Right lobe of liver (tissue), 6 donors: ENCODE measurements at regions not wholly inside any gene's neighbourhood (a gene's known extent, or its start where the extent isn't known, plus 50 kb on each side); places are given as distances from the start of the nearest gene placed in this dataset.

Experiments used
- ATAC-seq, 4 donors: fragments of 200-7000 bp; cut with Tn5 transposase; one replicate each; pipeline ENCODE4 v1.9.1; 2020; ENCODE audit warnings: mild to moderate bottlenecking in 4 of 4, moderate library complexity in 4 of 4
- DNase-seq, 3 donors: peaks; one replicate each; pipeline ENCODE4 v3.0.0-alpha.2; 2020
- H3K27ac ChIP-seq, 3 donors: fragments of 200-600 bp; one replicate each; pipeline ENCODE4 v1.8.0; 2022
- H3K27me3 ChIP-seq, 2 donors: fragments of 200-600 bp; one replicate each; pipeline ENCODE4 v1.8.0; 2022
- H3K36me3 ChIP-seq, 4 donors: fragments of 200-600 bp; sonication (generic) in 1 of 4; one replicate each; pipeline versions ENCODE4 v1.5.1 to v1.8.0; 2017 to 2022; ENCODE audit warnings: control low read depth in 1 of 4
- H3K4me1 ChIP-seq, 4 donors: fragments of 200-600 bp; sonication (generic) in 1 of 4; one replicate each; pipeline versions ENCODE4 v1.5.1 to v1.8.0; 2017 to 2022; ENCODE audit warnings: control low read depth in 1 of 4
- H3K4me3 ChIP-seq, 3 donors: fragments of 200-600 bp; one replicate each; pipeline ENCODE4 v1.8.0; 2022
- H3K9me3 ChIP-seq, 4 donors: fragments of 200-600 bp; sonication (generic) in 1 of 4; one replicate each; pipeline versions ENCODE4 v1.5.1 to v1.8.0; 2017 to 2022; ENCODE audit warnings: control low read depth in 1 of 4
- CTCF ChIP-seq, 4 donors: fragments of 200-600 bp in 3 of 4; fragments of 450-650 bp in 1 of 4; IDR thresholded peaks; one replicate each; pipeline versions ENCODE4 v1.5.1 to v1.8.0; 2016 to 2022; ENCODE audit warnings: antibody characterized with exemption in 4 of 4, mild to moderate bottlenecking in 2 of 4
- POLR2A ChIP-seq: fragments of 450-650 bp; IDR thresholded peaks from one replicate; pipeline ENCODE4 v1.6.1; 2017; ENCODE audit warnings: antibody characterized with exemption, mild to moderate bottlenecking
- WGBS: methylation state at CpG from one replicate; pipeline ENCODE4 v1.1.6; 2018; ENCODE audit warnings: low coverage, low lambda C conversion rate; ENCODE audit not compliant: insufficient coverage; ENCODE audit errors: missing lambda C conversion rate; 5-methylcytosine and 5-hydroxymethylcytosine counted together
- intact Hi-C, 2 donors: fragments of 100-400 bp; cut with DNase I; formaldehyde crosslinking; loops; one replicate each; pipeline versions ENCODE4 v1.11.2 to v1.14.1; 2022
- donor health status: DM: no; HTN: yes; CAD: no.
- donor health status: DM: no; HTN: no; CAD: no.
- donor health status: DM: no; HTN: no; CAD: no.
- donor health status: DM: no; HTN: yes; CAD: no.
- donor health status: DM: no; HTN: yes; CAD: no.

GRCh38 chr15:95486224-95486623 lies 844.3 kb upstream of the NR2F2 start:
- H3K4me1 ChIP-seq = no peaks in the 10 kb centered on the region
- 71% methylated on average over 5 of the region's 5 CpGs for WGBS
- H3K36me3 ChIP-seq = no peaks in the 10 kb centered on the region
- no peaks in the 10 kb centered on the region for H3K27me3 ChIP-seq
- TF ChIP-seq CTCF (IDR thresholded peaks at IDR 0.05) (no peak), POLR2A (no peak)
- no peak for ATAC-seq
- no peak overlapping the region for H3K4me3 ChIP-seq
- DNase-seq = no peak
- H3K27ac ChIP-seq = no peak overlapping the region
- H3K9me3 ChIP-seq = no peaks in the 10 kb centered on the region
- intact Hi-C loops = no loop called here

- no peak overlapping the region for H3K27ac ChIP-seq
- H3K4me1 ChIP-seq = no peaks in the 10 kb centered on the region
- WGBS = 81% methylated on average over 5 of the region's 5 CpGs
- no peak overlapping the region for H3K4me3 ChIP-seq
- no peaks in the 10 kb centered on the region for H3K27me3 ChIP-seq
- no peak for ATAC-seq
- intact Hi-C loops = no loop called here
- TF ChIP-seq POLR2A = no peak
- no peak for TF ChIP-seq CTCF (IDR thresholded peaks at IDR 0.05)
- DNase-seq = no peak
- no peaks in the 10 kb centered on the region for H3K36me3 ChIP-seq
- H3K9me3 ChIP-seq = no peaks in the 10 kb centered on the region
Observed at GRCh38 chr15:95489103-95489502, 841.4 kb upstream of the NR2F2 start.

- intact Hi-C loops = no loop called here
- H3K4me1 ChIP-seq = no peaks in the 10 kb centered on the region
- 50% methylated on average over 4 of the region's 5 CpGs for WGBS
- no peaks in the 10 kb centered on the region for H3K27me3 ChIP-seq
- H3K4me3 ChIP-seq = no peak overlapping the region
- no peaks in the 10 kb centered on the region for H3K36me3 ChIP-seq
- no peak for TF ChIP-seq CTCF (IDR thresholded peaks at IDR 0.05)
- TF ChIP-seq POLR2A = no peak
- H3K9me3 ChIP-seq = no peaks in the 10 kb centered on the region
- no peak for ATAC-seq
- no peak overlapping the region for H3K27ac ChIP-seq
- no peak for DNase-seq
Observed at GRCh38 chr15:95492388-95493070, 838.0 kb upstream of the NR2F2 start.

GRCh38 chr15:95494971-95495541 lies 835.4 kb upstream of the NR2F2 start:
- WGBS = 56% methylated on average over 8 of the region's 19 CpGs
- H3K36me3 ChIP-seq = no peaks in the 10 kb centered on the region
- DNase-seq (no peak), ATAC-seq (no peak)
- TF ChIP-seq CTCF (IDR thresholded peaks at IDR 0.05) = no peak
- no peak overlapping the region for H3K4me3 ChIP-seq
- no peaks in the 10 kb centered on the region for H3K9me3 ChIP-seq
- no peak overlapping the region for H3K27ac ChIP-seq
- H3K4me1 ChIP-seq = no peaks in the 10 kb centered on the region
- no peaks in the 10 kb centered on the region for H3K27me3 ChIP-seq
- intact Hi-C loops = no loop called here
